ENCODE measurements at regions not wholly inside any gene's neighbourhood (a gene's known extent, or its start where the extent isn't known, plus 50 kb on each side); places are given as distances from the start of the nearest gene placed in this dataset.

DNA sequence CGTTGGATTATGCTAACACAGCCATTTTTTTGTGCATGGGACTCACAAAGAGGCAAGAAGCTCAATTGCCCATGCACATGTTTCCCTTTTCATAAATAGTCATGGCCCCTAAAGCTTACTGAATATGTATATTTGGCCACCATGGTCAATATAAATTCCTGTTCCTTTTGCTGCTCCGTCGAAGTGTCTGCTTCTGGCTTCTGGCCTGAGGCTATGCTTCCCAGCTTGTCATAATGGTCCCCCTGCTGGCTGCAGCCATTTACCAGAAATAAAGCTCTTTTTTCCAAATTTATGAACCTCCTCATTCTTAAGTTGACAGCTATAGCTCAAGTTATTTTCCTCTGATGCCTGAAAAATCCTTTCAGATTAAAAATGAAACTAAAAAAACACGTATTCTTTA lies 602.1 kb downstream of the VGLL3 start:
- ChIA-PET CTCF (interaction anchor here (0.7 to 1.2 kb wide), 3 partner anchors 12 to 175 kb away, joined by 3 to 4 read pairs (median 3); no protein-coding TSS in a partner anchor), POLR2A (interaction anchor here (1.1 kb wide), 1 partner anchor 10 kb away, joined by 3 read pairs; no protein-coding TSS in a partner anchor), SMC1A (ENCODE audit: uncharacterized antibody, unreplicated experiment) (interaction anchor here (1.3 to 1.6 kb wide), 3 partner anchors 9 to 567 kb away, joined by 3 read pairs; no protein-coding TSS in a partner anchor), RAD21 (ENCODE audit: unreplicated experiment) (no interaction called here)
- no peak for TF ChIP-seq KDM1A (IDR thresholded peaks at IDR 0.05; ENCODE audit: borderline replicate concordance)
- TF ChIP-seq, protein P1, sequence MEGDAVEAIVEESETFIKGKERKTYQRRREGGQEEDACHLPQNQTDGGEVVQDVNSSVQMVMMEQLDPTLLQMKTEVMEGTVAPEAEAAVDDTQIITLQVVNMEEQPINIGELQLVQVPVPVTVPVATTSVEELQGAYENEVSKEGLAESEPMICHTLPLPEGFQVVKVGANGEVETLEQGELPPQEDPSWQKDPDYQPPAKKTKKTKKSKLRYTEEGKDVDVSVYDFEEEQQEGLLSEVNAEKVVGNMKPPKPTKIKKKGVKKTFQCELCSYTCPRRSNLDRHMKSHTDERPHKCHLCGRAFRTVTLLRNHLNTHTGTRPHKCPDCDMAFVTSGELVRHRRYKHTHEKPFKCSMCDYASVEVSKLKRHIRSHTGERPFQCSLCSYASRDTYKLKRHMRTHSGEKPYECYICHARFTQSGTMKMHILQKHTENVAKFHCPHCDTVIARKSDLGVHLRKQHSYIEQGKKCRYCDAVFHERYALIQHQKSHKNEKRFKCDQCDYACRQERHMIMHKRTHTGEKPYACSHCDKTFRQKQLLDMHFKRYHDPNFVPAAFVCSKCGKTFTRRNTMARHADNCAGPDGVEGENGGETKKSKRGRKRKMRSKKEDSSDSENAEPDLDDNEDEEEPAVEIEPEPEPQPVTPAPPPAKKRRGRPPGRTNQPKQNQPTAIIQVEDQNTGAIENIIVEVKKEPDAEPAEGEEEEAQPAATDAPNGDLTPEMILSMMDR (IDR thresholded peaks at IDR 0.05 in 2 of 3, conservative IDR thresholded peaks at IDR 0.05 in 1 of 3; ENCODE audit: control insufficient read depth in 2 of 3, extremely low read depth in 1 of 3, insufficient read depth in 1 of 3, low read depth in 3 of 3, low read length in 3 of 3): peak in 1 of 3 experiments; percentile 11; a peak in 1 of 6 replicates
- TF ChIP-seq RAD21 (IDR thresholded peaks at IDR 0.05; ENCODE audit: insufficient read depth, low read depth, low read length): peak; percentile 19; the same call in 1 of the 2 replicates
- FAIRE-seq: no peak
- H3K4me3 ChIP-seq: no peak overlapping the region
- ATAC-seq: no peak
- intact Hi-C loops (cut with micrococcal nuclease; ENCODE audit: unreplicated experiment): no loop called here
- H3K79me2 ChIP-seq (ENCODE audit: control insufficient read depth, insufficient read depth, low read length): no peaks in the 10 kb centered on the region
- DNase-seq (ENCODE audit: low read depth, low spot score): no peak
- no peak overlapping the region for H3K4me2 ChIP-seq (ENCODE audit: control insufficient read depth, insufficient read depth)
- no TSS peak for BruUV-seq (replicated peaks)
- no peaks in the 10 kb centered on the region for H3K9me3 ChIP-seq (replicated peaks; ENCODE audit: control insufficient read depth, insufficient read depth, low read length)
- no peaks in the 10 kb centered on the region for H4K20me1 ChIP-seq (ENCODE audit: control insufficient read depth, insufficient read depth)
- in situ Hi-C loops (cut with MboI): no loop called here
- no peaks in the 10 kb centered on the region for H3K36me3 ChIP-seq (ENCODE audit: control insufficient read depth in 2 of 2, insufficient read depth in 2 of 2, low read length in 1 of 2)
- H3K27me3 ChIP-seq (replicated peaks in 1 of 2; ENCODE audit: control insufficient read depth in 2 of 2, insufficient read depth in 2 of 2, low read length in 1 of 2): no peaks in the 10 kb centered on the region
- H3K4me1 ChIP-seq (ENCODE audit: control insufficient read depth, insufficient read depth, low read length): no peaks in the 10 kb centered on the region
- H3K27ac ChIP-seq (ENCODE audit: control insufficient read depth, insufficient read depth): no peak overlapping the region
- 13% methylated on average over 4 of the region's 4 CpGs for WGBS (ENCODE audit: insufficient coverage, insufficient replicate concordance, low lambda C conversion rate, missing lambda C conversion rate)
- H3K9ac ChIP-seq (ENCODE audit: control insufficient read depth, insufficient read depth, low read length): no peak overlapping the region
- H2AFZ ChIP-seq (ENCODE audit: control insufficient read depth, low read depth, low read length): no peak overlapping the region

GRCh38 chr3:86382556-86382955 lies 608.4 kb downstream of the VGLL3 start:
- CTCF ChIA-PET: no interaction called here
- Histone ChIP-seq H3K4me1 (ENCODE audit: control insufficient read depth, insufficient read depth, low read length) (no peaks in the 10 kb centered on the region), H3K79me2 (ENCODE audit: control insufficient read depth, insufficient read depth, low read length) (no peaks in the 10 kb centered on the region), H3K27me3 (replicated peaks in 1 of 2; ENCODE audit: control insufficient read depth in 2 of 2, insufficient read depth in 2 of 2, low read length in 1 of 2) (no peaks in the 10 kb centered on the region), H4K20me1 (ENCODE audit: control insufficient read depth, insufficient read depth) (no peaks in the 10 kb centered on the region), H3K9ac (ENCODE audit: control insufficient read depth, insufficient read depth, low read length) (no peak overlapping the region), H3K9me3 (replicated peaks; ENCODE audit: control insufficient read depth, insufficient read depth, low read length) (no peaks in the 10 kb centered on the region), H3K4me3 (no peak overlapping the region), H3K4me2 (ENCODE audit: control insufficient read depth, insufficient read depth) (no peak overlapping the region), H3K36me3 (ENCODE audit: control insufficient read depth in 2 of 2, insufficient read depth in 2 of 2, low read length in 1 of 2) (no peaks in the 10 kb centered on the region), H2AFZ (ENCODE audit: control insufficient read depth, low read depth, low read length) (no peak overlapping the region), H3K27ac (ENCODE audit: control insufficient read depth, insufficient read depth) (no peak overlapping the region)
- BruUV-seq (replicated peaks): no TSS peak
- TF ChIP-seq RAD21 (IDR thresholded peaks at IDR 0.05; ENCODE audit: insufficient read depth, low read depth, low read length) (no peak), WRNIP1 (IDR thresholded peaks at IDR 0.05; ENCODE audit: borderline replicate concordance, low read depth, low read length) (no peak), ATF7 (IDR thresholded peaks at IDR 0.05; ENCODE audit: low read depth) (0 out of 2 replicates have a peak, but pooled peaks have one; percentile 19), MTA3 (IDR thresholded peaks at IDR 0.05; ENCODE audit: borderline replicate concordance, low read length) (no peak), ZNF592 (IDR thresholded peaks at IDR 0.05) (no peak), PAX8 (IDR thresholded peaks at IDR 0.05) (no peak)
- 39% methylated on average over 3 of the region's 3 CpGs for WGBS (ENCODE audit: insufficient coverage, insufficient replicate concordance, low lambda C conversion rate, missing lambda C conversion rate)
- SMC1A ChIA-PET (ENCODE audit: uncharacterized antibody, unreplicated experiment): no interaction called here
- intact Hi-C loops (cut with micrococcal nuclease; ENCODE audit: unreplicated experiment): no loop called here
- POLR2A ChIA-PET: no interaction called here
- no peak for ATAC-seq
- no peak for FAIRE-seq
- RAD21 ChIA-PET (ENCODE audit: unreplicated experiment): no interaction called here
- DNase-seq (ENCODE audit: low read depth, low spot score): no peak
- in situ Hi-C loops (cut with MboI): no loop called here
